RPMI7951 (cell line): ENCODE measurements at regions not wholly inside any gene's neighbourhood (a gene's known extent, or its start where the extent isn't known, plus 50 kb on each side); places are given as distances from the start of the nearest gene placed in this dataset.

ENCODE experiments used
- DNase-seq: peaks from one replicate; pipeline ENCODE4 v3.0.0-alpha.2; 2012; ENCODE audit warnings: low read depth

GRCh38 chr10:24120646-24121045, 88.3 kb upstream of the KIAA1217 start:
- DNase-seq, result no peak

GRCh38 chr10:24127516-24127915, 81.4 kb upstream of the KIAA1217 start:
- no peak for DNase-seq

GRCh38 chr10:24128066-24128730, 80.7 kb upstream of the KIAA1217 start:
- DNase-seq, result no peak

GRCh38 chr10:24132741-24133140, 76.2 kb upstream of the KIAA1217 start:
- DNase-seq, result peak; percentile 7

GRCh38 chr10:24133835-24134234, 75.1 kb upstream of the KIAA1217 start:
- DNase-seq, result no peak

GRCh38 chr10:24136070-24136469, 72.9 kb upstream of the KIAA1217 start:
- DNase-seq, result no peak

- DNase-seq, result no peak
Observed at GRCh38 chr10:24147321-24147720, 61.6 kb upstream of the KIAA1217 start.

GRCh38 chr10:24149640-24150039, 59.3 kb upstream of the KIAA1217 start:
- no peak for DNase-seq

- DNase-seq, result no peak
Observed at GRCh38 chr10:24150853-24151252, 58.1 kb upstream of the KIAA1217 start.

- DNase-seq, result no peak
Observed at GRCh38 chr10:24152270-24152669, 56.7 kb upstream of the KIAA1217 start.

GRCh38 chr10:24153031-24153430, 55.9 kb upstream of the KIAA1217 start:
- DNase-seq, result no peak

GRCh38 chr10:24153537-24153936, 55.4 kb upstream of the KIAA1217 start:
- DNase-seq, result no peak

- no peak for DNase-seq
Observed at GRCh38 chr10:24156686-24157085, 52.3 kb upstream of the KIAA1217 start.

- DNase-seq, result no peak
Observed at GRCh38 chr10:24157567-24157966, 51.4 kb upstream of the KIAA1217 start.
